Glomerular visceral epithelial cell (primary cell): ENCODE measurements at regions not wholly inside any gene's neighbourhood (a gene's known extent, or its start where the extent isn't known, plus 50 kb on each side); places are given as distances from the start of the nearest gene placed in this dataset.

Source experiments
- DNase-seq: peaks from one replicate; pipeline ENCODE4 v3.0.0-alpha.2; 2016; ENCODE audit errors: extremely low spot score

DNA sequence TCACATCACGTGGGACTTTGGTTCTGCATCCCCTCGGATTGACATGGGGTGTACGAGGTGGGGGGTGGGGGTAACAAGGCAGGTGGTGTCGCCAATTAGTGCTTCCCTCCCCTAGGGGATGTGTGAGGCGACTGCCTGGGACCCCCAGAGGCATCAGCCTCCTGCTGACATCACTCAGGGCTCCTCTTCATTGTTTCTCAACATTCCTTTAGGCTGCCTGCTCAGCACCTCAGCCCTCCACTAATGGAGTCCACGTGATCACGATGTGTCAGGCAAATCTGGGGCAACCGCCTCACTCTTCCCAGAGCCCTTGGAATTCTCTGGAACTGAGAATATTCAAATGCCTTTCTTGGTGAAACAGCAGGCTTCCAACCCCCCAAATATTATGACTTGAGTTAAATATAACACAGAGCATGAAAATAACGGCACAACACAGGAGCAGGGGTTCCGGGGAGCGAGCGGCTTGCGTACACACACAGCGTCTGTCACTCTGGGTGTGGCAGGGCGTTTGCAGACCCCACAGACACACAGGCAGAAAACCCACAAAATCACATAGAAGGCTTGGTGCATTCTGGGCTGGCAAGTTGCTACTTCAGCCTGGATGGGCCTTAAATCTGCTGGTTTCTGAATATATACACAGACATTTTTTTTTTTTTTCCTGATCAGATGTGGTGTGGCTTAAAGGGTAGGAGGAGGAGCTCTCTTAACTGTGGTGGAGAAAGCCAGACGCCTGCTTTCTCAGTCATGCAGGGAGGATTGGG, 170.1 kb upstream of the CADM1 start:
- no peak for DNase-seq

DNA sequence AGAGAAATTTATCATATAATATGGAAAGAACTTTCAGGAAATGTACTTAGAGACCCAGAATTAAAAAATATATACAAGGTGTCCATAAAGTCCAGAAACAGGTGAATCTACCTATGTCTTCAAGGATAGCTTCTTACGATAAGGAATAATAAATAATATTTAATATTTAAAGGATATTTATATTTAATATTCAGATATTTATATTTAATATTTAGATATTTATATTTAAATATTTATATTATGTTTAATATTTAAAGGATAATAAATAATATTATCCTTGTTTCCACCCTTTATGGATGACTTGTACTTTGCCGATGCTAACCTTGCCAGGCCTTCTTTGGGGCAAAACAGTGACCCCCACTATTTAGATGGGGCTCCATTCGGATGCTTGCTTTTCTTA, 169.5 kb upstream of the CADM1 start:
- no peak for DNase-seq

DNA sequence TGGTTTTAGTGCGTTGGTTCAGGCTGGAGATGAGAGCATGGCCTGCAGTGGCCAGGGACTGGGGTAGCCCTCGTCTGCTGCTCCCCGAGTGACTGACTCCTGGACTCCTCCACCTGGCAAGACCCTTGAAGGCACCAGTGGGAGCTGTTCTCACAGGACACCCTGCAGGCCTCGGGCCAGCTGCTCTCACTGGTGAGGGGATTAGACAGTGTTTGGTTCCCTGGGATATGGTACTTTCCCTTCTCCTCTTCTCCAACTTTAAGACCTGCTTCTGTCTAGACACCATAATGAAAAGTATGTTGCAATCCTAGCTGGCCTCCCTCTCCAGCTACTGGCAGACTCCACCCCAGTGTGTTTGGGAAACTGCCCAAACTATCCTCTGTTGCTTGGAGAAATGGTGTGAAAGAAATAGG, 168.8 kb upstream of the CADM1 start:
- DNase-seq = no peak

DNA sequence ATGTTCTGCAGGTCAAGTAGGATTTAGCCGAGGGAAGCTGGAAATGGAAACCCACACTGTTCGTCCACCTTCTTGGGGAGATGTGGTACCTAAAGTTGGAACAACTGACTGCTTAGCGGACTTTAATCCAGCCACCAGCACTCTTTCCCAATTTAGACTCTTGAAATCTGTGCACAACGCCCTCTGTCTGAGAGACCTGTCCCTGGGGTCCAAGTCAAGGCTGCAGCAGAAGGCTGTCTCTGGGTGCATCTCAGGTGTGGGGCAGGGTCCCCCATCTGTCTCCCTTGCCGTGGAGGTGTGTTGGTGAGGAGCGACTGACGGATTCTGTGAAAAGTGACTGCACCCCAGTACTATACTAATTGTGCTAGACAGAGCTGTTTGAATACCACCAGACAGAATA, 168.2 kb upstream of the CADM1 start:
- no peak for DNase-seq

DNA sequence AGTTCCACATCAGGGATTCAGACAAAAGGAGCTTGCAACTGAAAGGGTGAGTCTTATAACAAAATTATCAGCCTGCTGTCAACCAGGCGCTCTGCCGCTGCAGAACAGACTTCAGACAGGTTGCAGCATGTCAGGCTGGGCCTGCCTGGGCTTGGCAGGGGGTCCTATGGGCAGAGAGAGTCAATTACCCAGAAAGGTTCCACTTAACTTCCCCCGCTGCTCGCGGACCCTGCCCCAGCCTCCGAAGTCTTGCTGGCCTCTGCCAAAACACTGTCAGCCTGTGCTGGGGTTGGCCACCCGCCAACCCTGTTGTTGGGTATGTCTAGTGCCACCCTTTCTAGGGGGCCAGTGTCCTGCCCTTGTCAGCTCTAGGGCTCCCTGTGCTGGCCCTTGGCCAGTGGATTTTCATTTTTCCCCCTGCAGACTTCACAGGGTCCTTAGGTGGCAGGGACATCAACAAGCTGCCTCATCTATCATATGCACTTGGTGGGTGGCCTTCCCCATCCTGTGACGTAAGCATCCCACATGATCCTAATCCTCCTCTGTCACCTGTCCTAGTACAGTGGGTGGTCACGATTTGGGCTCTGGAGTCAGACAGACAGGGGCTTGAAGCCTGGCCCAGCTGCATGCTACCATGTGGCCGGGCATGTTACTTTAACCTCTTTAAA, 166.5 kb upstream of the CADM1 start:
- DNase-seq = no peak

DNA sequence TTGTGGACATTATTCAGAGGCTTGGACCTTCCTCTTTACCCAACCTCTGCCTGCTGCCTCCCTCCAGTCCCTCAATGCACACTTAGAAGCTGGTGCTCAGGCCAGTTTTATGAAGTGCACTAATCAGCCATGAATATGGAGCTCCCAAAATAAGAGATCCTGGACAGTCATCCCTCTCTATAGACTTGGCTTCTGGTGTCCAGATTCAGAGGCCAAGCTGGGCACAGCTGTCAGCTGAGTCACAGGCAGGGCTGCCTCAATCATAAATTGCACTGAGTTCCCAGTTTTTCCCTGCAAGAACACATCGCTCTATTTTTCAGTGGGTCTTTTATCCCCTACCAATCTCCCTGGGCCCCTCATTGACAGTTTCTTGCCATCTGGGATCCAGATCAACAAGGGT, 161.7 kb upstream of the CADM1 start:
- no peak for DNase-seq

DNA sequence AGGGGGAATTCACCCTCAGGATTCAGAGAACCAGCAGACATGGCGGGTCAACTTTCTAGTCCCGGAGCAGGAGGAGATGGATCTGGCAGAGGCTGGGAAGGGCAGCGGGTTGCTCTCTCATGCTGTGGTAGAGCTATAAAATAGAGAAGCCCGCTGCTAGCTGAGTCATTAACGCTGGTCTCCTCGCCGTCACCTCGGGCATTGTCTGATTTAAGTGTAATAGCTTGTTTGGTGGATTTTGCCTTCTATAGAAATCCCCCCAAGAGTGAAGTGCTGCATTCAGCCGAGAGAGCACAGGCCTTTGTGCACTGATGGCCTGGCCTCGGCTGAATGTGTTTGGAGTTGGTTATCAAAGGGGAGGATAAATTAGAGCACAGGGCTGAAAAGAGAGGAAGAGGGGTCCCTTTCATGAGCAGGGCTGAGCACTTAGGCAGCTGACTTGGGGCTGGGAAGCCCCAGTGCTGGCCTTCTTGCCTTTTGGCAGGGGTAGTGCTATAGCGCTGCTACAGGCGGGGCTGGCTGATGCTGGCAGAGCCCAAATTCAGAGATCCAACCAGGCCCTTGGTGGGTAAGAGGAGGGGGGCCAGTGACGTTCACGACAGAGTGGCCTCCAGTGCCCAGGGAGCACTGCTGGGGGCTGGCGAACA, 161.1 kb upstream of the CADM1 start:
- DNase-seq = no peak

DNA sequence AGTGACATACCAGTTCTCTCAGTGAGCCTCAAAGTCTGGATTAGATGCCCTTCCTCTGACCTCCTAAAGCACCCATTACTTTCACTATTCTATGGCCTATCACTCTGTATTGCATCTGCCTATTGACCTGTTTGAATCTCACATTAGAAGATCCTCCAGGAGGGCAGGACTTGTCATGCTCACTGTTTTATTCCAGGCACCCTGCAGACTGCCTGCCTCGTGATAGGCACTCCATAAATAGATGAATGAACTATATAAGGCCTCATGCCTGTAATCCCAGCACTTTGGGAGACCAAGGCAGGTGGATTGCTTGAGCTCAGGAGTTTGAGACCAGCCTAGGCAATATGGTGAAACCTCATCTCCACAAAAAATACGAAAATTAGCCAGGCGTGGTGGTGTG, 160.1 kb upstream of the CADM1 start:
- no peak for DNase-seq

DNA sequence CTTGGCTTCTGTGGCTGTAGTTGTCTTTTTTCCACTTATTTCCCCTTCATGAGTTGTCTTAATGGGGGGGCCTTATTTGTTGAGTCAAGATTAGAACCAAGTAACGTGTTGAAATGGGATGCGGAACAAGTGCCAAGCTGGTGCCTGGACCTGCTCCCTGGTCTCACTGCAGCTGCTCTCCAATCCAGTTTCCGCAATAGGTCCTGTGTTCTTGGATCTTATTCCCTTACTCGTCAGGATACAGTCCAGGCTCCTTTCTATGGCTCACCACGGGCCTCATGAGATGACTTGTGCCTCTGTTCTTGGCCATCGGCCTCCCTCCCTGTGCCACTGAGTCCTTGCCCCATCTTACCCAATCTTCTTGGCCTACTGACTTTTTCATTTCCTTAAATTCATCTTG, 159.6 kb upstream of the CADM1 start:
- DNase-seq = no peak

DNA sequence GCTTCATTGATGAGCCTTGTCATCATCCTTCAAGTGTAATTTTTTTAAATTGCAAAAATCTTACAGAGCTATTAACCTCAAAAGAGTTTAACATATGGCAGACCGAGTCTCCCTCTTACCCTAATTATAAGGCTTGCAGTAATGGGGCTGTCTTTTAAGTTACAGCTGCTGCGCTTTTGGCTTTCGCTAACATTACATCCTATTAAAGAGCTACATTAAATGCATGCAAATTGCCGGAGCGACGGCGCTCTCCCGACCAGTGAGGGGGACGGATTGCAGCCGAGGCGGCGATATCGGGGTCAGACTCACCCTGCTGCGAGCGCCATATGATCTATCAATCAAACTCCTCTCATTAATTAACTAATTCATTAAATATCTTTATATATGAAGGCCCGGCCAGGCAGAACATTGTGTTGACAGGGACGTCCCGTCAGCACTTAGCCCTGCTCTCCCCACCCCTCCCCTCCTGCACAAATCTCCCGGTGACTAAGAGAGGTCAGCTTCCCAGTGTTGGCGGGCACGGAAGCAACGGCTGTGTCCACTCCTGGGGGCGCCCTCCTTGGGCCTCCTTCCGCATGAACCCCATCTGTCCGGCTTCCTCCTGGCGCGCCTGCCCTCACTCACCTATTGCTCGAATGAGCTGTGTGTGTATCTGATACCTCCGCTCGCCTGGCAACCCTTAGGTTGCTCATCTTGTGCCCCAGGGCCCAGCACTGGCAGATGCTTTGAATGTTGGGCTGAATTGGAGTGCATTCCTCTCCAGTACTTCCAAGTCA, 156.0 kb upstream of the CADM1 start:
- DNase-seq = no peak

DNA sequence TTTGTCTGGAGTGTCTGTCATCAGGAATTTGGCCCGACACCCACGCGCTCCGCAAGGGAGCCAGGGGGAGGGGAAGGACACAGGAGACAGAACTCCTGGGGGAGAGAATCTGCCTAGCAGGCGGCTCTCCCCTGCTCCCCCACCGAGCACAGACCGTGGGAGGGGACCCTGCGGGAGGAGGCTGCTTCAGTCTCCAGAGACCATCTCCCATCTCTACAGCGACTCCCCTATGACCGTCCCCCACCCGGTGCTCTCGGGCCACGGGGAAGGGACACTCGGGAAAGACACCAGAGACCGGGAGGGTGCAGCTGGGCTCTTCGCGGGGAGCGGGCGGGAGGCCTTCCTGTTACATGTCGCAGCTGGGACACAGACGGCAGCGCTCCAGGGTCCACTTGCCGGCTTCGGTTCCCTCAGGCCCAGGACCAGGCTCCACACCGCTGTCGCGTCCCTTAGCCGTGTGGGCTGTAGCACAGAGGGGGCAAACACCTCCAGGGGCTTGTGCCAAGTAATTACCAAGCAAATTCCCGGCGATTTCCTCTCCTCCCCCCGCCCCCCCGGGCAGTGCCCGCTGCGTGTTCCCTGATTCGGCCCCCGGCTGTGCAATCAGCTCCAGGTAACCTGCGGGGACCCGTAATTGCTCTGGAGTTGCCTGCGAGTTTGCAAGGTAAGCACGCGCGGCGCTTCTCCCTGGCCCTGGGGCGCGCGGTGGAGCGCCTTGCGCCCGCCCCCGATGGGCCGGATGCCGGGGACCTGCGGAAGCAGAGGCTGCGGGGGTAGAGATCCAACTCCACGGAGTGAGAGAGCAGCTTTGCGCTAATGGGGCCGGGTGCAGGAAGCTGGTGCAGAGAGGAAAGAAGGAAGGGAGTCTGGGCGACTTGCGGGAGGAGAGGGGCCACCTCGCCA, 155.1 kb upstream of the CADM1 start:
- DNase-seq = peak; percentile 25

DNA sequence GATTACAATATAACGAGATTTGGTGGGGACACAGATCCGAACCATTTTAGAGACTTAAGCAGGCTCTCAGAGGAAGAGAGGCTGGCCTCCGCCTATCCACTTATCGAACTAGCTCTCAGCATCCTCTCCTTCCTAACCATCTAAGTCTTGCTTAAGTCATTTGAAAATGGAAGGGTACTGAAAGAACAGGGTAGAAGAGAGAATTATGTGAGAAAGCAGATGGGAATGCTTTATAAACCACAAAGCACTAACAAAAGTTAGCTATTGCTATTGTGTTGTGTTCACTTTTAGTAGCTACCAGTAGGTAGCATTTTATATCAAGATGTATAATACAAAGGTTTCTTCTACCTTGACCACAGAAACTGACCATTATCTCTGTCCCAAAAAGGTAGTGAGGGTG, 153.4 kb upstream of the CADM1 start:
- DNase-seq = no peak

DNA sequence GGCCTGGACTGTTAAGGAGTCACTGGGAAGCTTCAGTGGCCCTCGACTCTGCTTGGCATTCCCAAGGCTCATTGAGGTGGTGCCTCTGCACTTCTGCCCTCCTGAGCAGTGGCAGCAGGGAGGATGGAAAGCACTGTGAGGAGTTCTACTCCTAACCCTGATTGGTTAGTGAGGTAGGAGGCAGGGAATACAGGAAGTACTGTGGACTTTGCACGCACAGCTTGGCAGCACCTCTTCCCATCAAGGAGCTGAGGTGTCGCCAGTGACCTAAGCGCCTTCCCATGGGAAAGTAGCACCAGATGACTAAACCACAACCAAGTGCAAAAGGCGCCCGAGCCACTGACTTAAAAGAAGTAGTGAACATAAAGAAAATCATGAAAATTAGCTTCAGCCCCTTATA, 152.5 kb upstream of the CADM1 start:
- peak; percentile 25 for DNase-seq

DNA sequence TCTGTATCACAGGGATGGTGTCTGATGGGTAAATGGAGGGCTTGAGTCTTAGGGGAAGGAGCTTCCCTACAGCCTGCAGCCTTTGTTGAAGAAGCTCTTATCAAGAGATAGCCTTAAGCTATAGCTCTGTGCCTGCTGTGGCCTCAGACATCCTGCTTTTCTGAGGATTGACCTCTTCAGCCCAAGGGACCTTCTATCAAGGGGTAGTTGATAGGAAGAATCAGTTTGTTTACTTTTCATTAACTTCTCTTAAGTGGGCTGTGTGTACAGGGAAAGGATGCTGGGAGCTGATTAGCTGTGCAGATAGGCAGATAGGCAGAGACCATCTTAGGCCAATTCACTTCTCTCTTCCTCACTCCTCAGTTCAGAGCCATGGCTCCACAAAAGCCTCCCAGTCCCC, 151.8 kb upstream of the CADM1 start:
- no peak for DNase-seq

DNA sequence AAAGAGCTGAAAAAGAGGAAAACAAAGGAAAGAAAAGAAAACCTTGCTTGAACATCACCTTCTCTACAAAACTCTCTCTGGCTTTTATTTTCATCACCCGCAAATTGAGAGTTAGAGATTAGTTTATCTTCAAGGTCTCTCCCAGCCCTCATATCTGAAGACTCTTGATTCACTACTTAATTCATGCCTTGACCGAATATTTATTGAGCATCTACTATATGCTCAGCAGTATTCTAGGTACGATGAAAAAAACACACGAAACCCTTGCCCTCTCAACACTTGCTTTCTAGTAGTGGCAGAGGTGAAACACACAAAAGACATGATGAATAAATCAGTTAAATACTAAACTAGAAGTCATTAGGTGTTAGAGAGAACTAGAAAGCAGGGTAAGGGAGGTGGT, 150.6 kb upstream of the CADM1 start:
- DNase-seq = no peak

DNA sequence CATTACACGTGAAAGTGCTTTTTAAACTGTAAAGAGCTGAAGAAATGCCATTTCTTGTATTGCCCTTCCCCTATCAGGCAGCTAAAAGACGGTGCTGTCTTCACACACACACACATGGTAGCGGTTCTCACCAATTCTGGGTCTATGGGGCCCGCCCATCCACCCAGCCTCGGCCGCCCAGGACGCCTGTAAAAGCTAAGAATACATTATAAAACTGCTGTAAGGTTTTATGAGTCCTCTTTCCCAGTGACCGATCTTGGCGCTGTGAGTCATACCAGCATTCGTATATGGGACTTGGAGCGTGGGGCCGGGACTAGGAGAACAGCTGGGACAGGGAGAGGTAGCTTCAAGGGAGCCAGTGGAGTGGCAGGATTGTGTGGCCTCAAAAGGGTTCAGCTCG, 149.7 kb upstream of the CADM1 start:
- no peak for DNase-seq

DNA sequence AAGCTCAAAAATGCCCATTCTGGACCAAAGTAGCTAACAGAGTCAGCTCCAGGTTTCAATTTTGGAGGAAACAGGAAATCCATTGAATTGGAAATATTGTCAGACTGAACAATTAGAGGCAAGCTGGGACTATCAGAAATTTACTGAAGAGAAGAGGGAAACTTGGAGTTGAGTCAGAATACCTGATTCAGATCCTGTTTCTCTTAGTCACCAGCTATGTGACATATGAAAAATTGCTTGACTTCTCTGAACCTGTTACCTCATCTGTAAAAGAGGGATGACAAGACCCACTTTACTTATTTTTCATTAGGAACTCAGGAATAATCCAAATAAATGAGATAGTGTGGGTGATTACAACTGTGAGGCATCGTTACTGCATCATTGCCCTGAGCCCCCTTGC, 148.9 kb upstream of the CADM1 start:
- DNase-seq = no peak

DNA sequence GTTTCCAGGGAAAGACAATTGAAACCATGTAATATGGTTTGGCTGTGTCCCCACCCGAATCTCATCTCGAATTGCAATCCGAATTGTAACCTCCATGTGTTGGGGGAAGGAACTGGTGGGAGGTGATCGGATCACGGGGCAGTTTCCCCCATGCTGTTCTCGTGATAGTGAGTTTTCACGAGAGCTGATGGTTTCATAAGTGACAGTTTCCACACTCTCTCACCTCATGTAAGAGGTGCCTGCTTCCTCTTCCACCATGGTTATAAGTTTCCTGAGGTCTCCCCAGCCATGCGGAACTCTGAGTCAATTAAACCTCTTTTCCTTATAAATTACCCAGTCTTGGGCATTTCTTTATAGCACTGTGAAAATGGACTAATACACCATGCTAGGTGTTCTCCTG, 148.3 kb upstream of the CADM1 start:
- no peak for DNase-seq

DNA sequence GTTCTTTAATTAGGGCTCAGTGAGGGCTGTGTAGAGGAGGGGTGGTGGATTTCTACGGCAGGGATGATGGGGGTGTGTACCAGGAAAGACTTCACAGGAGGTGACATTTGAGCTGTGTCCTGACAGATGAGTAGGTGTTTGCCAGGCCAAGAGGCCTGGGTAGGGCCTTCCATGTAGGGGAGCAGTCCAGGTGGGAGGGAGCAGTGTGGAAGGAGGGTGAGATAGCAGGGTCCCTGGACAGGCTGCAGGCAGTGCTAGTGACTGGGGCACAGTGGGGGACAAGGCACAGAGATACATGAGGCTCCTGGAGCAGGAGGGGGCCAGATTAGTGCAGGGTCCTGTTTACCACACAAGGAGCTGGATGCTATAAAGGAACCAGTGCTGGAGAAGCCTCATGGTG, 147.9 kb upstream of the CADM1 start:
- DNase-seq = no peak

DNA sequence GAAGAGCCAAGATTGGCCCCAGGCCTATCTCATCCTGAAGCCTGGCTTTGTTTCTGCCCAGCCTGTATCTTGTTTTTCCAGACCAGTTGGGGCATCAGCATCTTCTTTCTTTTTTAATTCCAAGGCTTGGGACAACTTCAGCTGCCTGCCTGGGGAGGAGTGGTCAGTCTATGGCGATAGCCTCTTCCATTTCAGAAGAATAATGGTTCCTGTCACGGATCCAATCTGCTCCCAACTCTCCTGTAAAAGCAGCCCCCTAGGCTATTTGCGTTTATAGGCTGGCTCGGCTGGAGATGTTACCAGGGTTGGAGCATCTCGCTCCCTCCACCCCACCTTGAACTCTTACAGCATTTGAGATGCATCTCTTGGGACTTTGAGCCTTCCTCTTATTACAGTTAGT, 145.2 kb upstream of the CADM1 start:
- DNase-seq = no peak

DNA sequence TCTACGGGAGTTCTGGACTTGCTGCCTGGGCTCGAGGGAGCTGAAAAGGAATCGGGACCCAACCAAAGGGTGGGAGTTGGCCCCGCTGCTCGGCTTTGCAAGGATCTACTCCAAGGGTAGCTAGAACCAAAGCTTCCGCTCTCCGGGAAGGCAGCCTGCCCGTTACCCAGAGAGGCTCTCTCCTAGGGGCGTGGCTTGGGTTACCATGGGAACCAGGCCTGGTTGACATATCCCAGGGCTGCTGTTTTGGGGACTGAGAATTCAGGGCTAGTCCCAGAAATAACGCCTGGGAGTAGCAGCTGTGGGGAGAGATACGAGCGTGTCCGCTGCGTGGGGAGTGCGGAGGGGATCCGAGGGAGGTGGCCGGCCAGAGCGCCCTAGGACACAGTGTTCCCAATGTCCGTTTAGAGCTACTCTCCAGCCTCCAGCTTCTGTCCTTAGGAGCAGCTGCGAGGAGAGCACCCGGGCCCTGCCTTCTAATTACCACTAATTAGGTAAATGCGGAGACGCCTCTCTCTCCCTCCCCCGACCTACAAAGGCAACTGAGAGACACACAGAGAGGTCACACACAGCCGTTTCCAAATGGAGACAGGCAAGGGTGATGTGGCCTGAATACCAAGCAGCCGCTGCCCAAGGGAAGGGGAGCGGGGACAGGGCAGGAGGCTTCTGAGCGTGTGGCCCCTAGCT, 141.6 kb upstream of the CADM1 start:
- no peak for DNase-seq
